HL-60 (cell line): ENCODE measurements at regions not wholly inside any gene's neighbourhood (a gene's known extent, or its start where the extent isn't known, plus 50 kb on each side); places are given as distances from the start of the nearest gene placed in this dataset.

Experiments
- CTCF ChIP-seq: IDR thresholded peaks from one replicate; pipeline ENCODE4 v1.5.1; 2011; ENCODE audit warnings: low read length, control low read depth, inconsistent platforms; ENCODE audit not compliant: insufficient read depth
- POLR2AphosphoS5 ChIP-seq: IDR thresholded peaks from 2 replicates; pipeline ENCODE4 v1.6.1; 2012; ENCODE audit warnings: low read depth

- TF ChIP-seq CTCF (no peak), POLR2AphosphoS5 (no peak)
These were observed 463.0 kb downstream of the FBXO15 start for GRCh38 chr18:73684647-73685046.
